Endothelial cell of umbilical vein (primary cell): ENCODE measurements at regions not wholly inside any gene's neighbourhood (a gene's known extent, or its start where the extent isn't known, plus 50 kb on each side); places are given as distances from the start of the nearest gene placed in this dataset.

Source experiments
- BruUV-seq: library from RNA; stranded (reverse); fragments of 400-500 nt; replicated peaks from 2 replicates; lab custom pipeline; 2021; lab: Mats Ljungman, UMichigan
- CTCF ChIA-PET: fragments of 300-600, 350-600 bp; sonication (Branson Sonifier 250); formaldehyde crosslinking; loops from one replicate; lab custom pipeline; 2021; ENCODE audit warnings: antibody characterized with exemption, inconsistent platforms; lab: Charles Lee
- POLR2A ChIA-PET: fragments of 300-600, 350-600 bp; sonication (Branson Sonifier 250); formaldehyde crosslinking; loops from one replicate; lab custom pipeline; 2021; ENCODE audit warnings: antibody characterized with exemption, inconsistent platforms; lab: Charles Lee
- DNase-seq: peaks from one replicate; pipeline ENCODE4 v3.0.0-alpha.2; 2011; ENCODE audit warnings: low read depth, low spot score
- FAIRE-seq: peaks from 2 replicates; lab custom pipeline; 2011; peaks lifted over from hg19 to GRCh38; lab: Jason Lieb, UNC
- H2AFZ ChIP-seq: 2 replicates; pipeline ENCODE4 v1.6.0; 2012; ENCODE audit warnings: low read depth, low read length, control low read depth, inconsistent platforms
- H3K27ac ChIP-seq: 2 replicates; pipeline ENCODE4 v1.5.1; 2011; ENCODE audit warnings: low read depth, mild to moderate bottlenecking, control low read depth, low read length, moderate library complexity; ENCODE audit not compliant: insufficient read depth
- H3K27me3 ChIP-seq, 2 experiments: 2 replicates each; pipeline versions ENCODE4 v1.6.0 to v1.6.1; 2011; ENCODE audit warnings: low read length in 2 of 2, mixed read lengths in 1 of 2; ENCODE audit not compliant: control insufficient read depth in 2 of 2, insufficient read depth in 2 of 2
- H3K36me3 ChIP-seq, 2 experiments: 2 replicates in 1 of 2; 3 replicates in 1 of 2; pipeline ENCODE4 v1.5.1; 2011; ENCODE audit warnings: low read length in 2 of 2, mild to moderate bottlenecking in 1 of 2, moderate library complexity in 1 of 2; ENCODE audit not compliant: control insufficient read depth in 2 of 2, insufficient read depth in 2 of 2; ENCODE audit errors: extremely low read depth in 1 of 2
- H3K4me1 ChIP-seq: 3 replicates; pipeline ENCODE4 v1.5.1; 2011; ENCODE audit warnings: mild to moderate bottlenecking, low read length; ENCODE audit not compliant: control insufficient read depth, insufficient read depth; ENCODE audit errors: extremely low read depth
- H3K4me2 ChIP-seq: 2 replicates; pipeline ENCODE4 v1.6.1; 2011; ENCODE audit warnings: low read length, control low read depth, mixed read lengths; ENCODE audit not compliant: insufficient read depth
- H3K4me3 ChIP-seq, 3 experiments: fragments of 200-600 bp in 1 of 3; sonication (generic), shearing (Covaris generic) in 1 of 3; replicated peaks in 1 of 3; 2 replicates each; pipeline ENCODE4 v1.5.1; 2011 to 2016; ENCODE audit warnings: control low read depth in 3 of 3, low read length in 3 of 3, mild to moderate bottlenecking in 2 of 3, inconsistent platforms in 1 of 3, low read depth in 1 of 3, moderate library complexity in 1 of 3; ENCODE audit not compliant: insufficient read depth in 1 of 3
- H3K79me2 ChIP-seq: 2 replicates; pipeline ENCODE4 v1.6.0; 2012; ENCODE audit warnings: low read length, inconsistent platforms; ENCODE audit not compliant: control insufficient read depth, insufficient read depth
- H3K9ac ChIP-seq: replicated peaks from 2 replicates; pipeline ENCODE3; 2011; ENCODE audit warnings: low read length, control low read depth; ENCODE audit not compliant: insufficient read depth; ENCODE audit errors: extremely low read depth
- H3K9me1 ChIP-seq: replicated peaks from 3 replicates; pipeline ENCODE4 v1.6.0; 2011; ENCODE audit warnings: mild to moderate bottlenecking, low read length; ENCODE audit not compliant: control insufficient read depth, insufficient read depth; ENCODE audit errors: extremely low read depth
- H3K9me3 ChIP-seq: replicated peaks from 2 replicates; pipeline ENCODE4 v1.5.1; 2012; ENCODE audit warnings: low read length, inconsistent platforms; ENCODE audit not compliant: control insufficient read depth, insufficient read depth
- H4K20me1 ChIP-seq: replicated peaks from 2 replicates; pipeline ENCODE3; 2011; ENCODE audit warnings: mild to moderate bottlenecking, low read length; ENCODE audit not compliant: control insufficient read depth, insufficient read depth; ENCODE audit errors: extremely low read depth
- EZH2 ChIP-seq: IDR thresholded peaks from 2 replicates; pipeline ENCODE4 v1.6.1; 2012; ENCODE audit warnings: borderline replicate concordance, low read depth, mild to moderate bottlenecking, moderate library complexity, low read length, inconsistent platforms; ENCODE audit not compliant: severe bottlenecking
- FOS ChIP-seq: IDR thresholded peaks from 2 replicates; pipeline ENCODE4 v1.6.1; 2011; ENCODE audit warnings: mild to moderate bottlenecking, low read length, moderate library complexity, borderline replicate concordance; ENCODE audit not compliant: insufficient read depth
- GATA2 ChIP-seq: IDR thresholded peaks from 2 replicates; pipeline ENCODE4 v1.7.0; 2011; ENCODE audit warnings: low read depth, mild to moderate bottlenecking, moderate library complexity, mixed read lengths, low read length; ENCODE audit not compliant: insufficient read length, insufficient read depth
- JUN ChIP-seq: IDR thresholded peaks from 2 replicates; pipeline ENCODE4 v1.6.1; 2011; ENCODE audit warnings: borderline replicate concordance, low read depth; ENCODE audit not compliant: insufficient read length, insufficient read depth
- MYC ChIP-seq: IDR thresholded peaks from one replicate; pipeline ENCODE4 v1.6.1; 2011; ENCODE audit warnings: mild to moderate bottlenecking, low read depth, low read length
- POLR2A ChIP-seq: IDR thresholded peaks from 2 replicates; pipeline ENCODE4 v1.6.1; 2012; ENCODE audit warnings: low read depth, mild to moderate bottlenecking, control low read depth, low read length
- POLR2AphosphoS5 ChIP-seq: IDR thresholded peaks from 2 replicates; pipeline ENCODE4 v1.6.1; 2012; ENCODE audit warnings: low read depth, mild to moderate bottlenecking, control low read depth, low read length, moderate library complexity; ENCODE audit not compliant: insufficient read depth
- dilution Hi-C: fragments of 300-500 bp; cut with MboI; formaldehyde crosslinking; loops from one replicate; pipeline ENCODE4 v1.15.0; 2019; ENCODE audit warnings: low sequenced_read_pairs; ENCODE audit not compliant: extremely low pct_ligation_motif_present
- intact Hi-C: fragments of 100-400 bp; cut with micrococcal nuclease; formaldehyde crosslinking; loops from one replicate; pipeline ENCODE4 v1.10.0; 2022
- TF ChIP-seq, protein P1 (sequence below): IDR thresholded peaks from 2 replicates; pipeline ENCODE4 v1.6.1; 2011; ENCODE audit not compliant: insufficient read depth, insufficient read length
- TF ChIP-seq, protein P2 (sequence below), 2 donors: IDR thresholded peaks; 1 replicate in 1 of 2; 2 replicates in 1 of 2; pipeline ENCODE4 v1.5.1; 2011; ENCODE audit warnings: low read length in 2 of 2, mild to moderate bottlenecking in 2 of 2, moderate library complexity in 2 of 2, control low read depth in 1 of 2, inconsistent platforms in 1 of 2, low read depth in 1 of 2; ENCODE audit not compliant: insufficient read depth in 1 of 2; ENCODE audit errors: extremely low read depth in 1 of 2

DNA sequence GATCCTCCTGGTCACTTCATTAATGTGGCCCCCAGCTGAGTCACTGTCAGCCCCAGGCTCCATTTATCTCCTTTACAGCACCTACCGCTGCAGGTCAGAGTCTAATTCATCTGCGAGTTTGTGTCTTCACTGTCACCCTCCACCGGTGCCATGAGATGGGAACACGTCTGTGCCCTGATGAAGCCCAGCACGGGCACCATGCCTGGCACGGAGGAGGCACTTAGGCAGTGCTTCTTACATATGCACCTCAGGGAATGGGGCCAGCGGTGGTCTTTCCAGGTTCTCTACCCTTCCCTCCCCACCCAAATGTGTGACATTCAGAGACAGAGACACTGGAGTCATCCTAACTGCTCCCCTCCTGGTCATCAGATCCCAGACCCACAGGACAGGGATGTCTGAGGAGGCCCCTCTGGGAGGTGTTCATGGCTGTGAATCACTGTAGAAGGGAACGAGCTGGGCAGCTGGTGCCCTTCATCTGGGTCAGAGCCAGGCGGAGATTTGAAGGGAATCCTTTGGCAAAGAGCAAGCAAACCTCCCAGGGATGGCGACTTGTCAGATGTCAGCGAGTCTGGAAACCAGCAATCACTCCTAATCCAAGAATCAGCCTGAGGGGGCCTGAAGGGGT lies 364.6 kb downstream of the PREX1 start:
- no peak overlapping the region for H3K4me2 ChIP-seq
- intact Hi-C loops = no loop called here
- TF ChIP-seq JUN (no peak), FOS (no peak), GATA2 (no peak), EZH2 (no peak), POLR2AphosphoS5 (no peak)
- H3K27me3 ChIP-seq = no peaks in the 10 kb centered on the region
- no peak overlapping the region for H3K9ac ChIP-seq
- no peak overlapping the region for H3K4me3 ChIP-seq
- no peaks in the 10 kb centered on the region for H3K4me1 ChIP-seq
- H3K27ac ChIP-seq = no peak overlapping the region
- no peaks in the 10 kb centered on the region for H4K20me1 ChIP-seq
- H3K9me3 ChIP-seq = no peaks in the 10 kb centered on the region
- no peaks in the 10 kb centered on the region for H3K79me2 ChIP-seq
- dilution Hi-C loops = no loop called here
- FAIRE-seq (no peak), DNase-seq (no peak)
- no TSS peak for BruUV-seq
- H3K36me3 ChIP-seq = no peaks in the 10 kb centered on the region
- CTCF ChIA-PET = interaction anchor here (0.8 kb wide), 1 partner anchor 13 kb away, joined by 3 read pairs; no protein-coding TSS in a partner anchor
- H3K9me1 ChIP-seq = no peaks in the 10 kb centered on the region
- no peak overlapping the region for H2AFZ ChIP-seq
- POLR2A ChIA-PET = no interaction called here

DNA sequence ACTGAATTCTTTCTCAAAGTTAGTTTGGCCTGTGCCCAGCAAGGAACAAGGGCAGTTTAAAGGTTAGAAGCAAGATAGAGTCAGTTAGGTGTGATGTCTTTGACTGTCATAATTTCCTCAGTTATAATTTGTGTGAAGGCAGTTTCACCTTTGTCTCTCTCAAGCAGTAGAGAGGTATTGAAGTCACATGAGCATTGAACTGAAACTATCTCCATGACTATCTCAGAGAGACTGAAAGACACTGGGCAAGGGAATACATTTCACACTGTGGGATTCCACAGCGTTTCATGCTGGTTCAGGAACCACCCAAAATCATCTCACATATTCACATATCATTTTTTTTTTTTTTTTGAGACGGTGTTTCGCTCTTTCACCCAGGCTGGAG lies 366.1 kb downstream of the PREX1 start:
- no peak for TF ChIP-seq GATA2
- TF ChIP-seq POLR2A = no peak
- no peak for TF ChIP-seq JUN
- TF ChIP-seq, protein P1, sequence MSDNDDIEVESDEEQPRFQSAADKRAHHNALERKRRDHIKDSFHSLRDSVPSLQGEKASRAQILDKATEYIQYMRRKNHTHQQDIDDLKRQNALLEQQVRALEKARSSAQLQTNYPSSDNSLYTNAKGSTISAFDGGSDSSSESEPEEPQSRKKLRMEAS = no peak
- no peak for TF ChIP-seq FOS
- no peak for TF ChIP-seq MYC
- TF ChIP-seq POLR2AphosphoS5 = no peak
- TF ChIP-seq, protein P2, sequence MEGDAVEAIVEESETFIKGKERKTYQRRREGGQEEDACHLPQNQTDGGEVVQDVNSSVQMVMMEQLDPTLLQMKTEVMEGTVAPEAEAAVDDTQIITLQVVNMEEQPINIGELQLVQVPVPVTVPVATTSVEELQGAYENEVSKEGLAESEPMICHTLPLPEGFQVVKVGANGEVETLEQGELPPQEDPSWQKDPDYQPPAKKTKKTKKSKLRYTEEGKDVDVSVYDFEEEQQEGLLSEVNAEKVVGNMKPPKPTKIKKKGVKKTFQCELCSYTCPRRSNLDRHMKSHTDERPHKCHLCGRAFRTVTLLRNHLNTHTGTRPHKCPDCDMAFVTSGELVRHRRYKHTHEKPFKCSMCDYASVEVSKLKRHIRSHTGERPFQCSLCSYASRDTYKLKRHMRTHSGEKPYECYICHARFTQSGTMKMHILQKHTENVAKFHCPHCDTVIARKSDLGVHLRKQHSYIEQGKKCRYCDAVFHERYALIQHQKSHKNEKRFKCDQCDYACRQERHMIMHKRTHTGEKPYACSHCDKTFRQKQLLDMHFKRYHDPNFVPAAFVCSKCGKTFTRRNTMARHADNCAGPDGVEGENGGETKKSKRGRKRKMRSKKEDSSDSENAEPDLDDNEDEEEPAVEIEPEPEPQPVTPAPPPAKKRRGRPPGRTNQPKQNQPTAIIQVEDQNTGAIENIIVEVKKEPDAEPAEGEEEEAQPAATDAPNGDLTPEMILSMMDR (IDR thresholded peaks at IDR 0.05; ENCODE audit: extremely low read depth in 1 of 2, insufficient read depth in 1 of 2, low read depth in 1 of 2, low read length in 2 of 2) = no peak
- no peak for TF ChIP-seq EZH2
- CTCF ChIA-PET = no interaction called here
- DNase-seq (no peak), FAIRE-seq (no peak)
- H3K4me2 ChIP-seq = no peak overlapping the region
- H3K79me2 ChIP-seq = no peaks in the 10 kb centered on the region
- no TSS peak for BruUV-seq
- H2AFZ ChIP-seq = no peak overlapping the region
- dilution Hi-C loops (no loop called here), intact Hi-C loops (no loop called here)
- H3K4me1 ChIP-seq = no peaks in the 10 kb centered on the region
- no peaks in the 10 kb centered on the region for H3K36me3 ChIP-seq
- H3K9me3 ChIP-seq = no peaks in the 10 kb centered on the region
- H3K27ac ChIP-seq = no peak overlapping the region
- H3K27me3 ChIP-seq = no peaks in the 10 kb centered on the region
- POLR2A ChIA-PET = no interaction called here
- H3K9me1 ChIP-seq = no peaks in the 10 kb centered on the region
- no peak overlapping the region for H3K4me3 ChIP-seq
- H4K20me1 ChIP-seq = no peaks in the 10 kb centered on the region
- H3K9ac ChIP-seq = no peak overlapping the region
